NCI-H2081 (cell line): ENCODE measurements at regions not wholly inside any gene's neighbourhood (a gene's known extent, or its start where the extent isn't known, plus 50 kb on each side); places are given as distances from the start of the nearest gene placed in this dataset.
"Not testable (repeated sequence)": the region's sequence is repeated elsewhere in the genome, so short reads cannot be mapped to it uniquely, and the experiment has no call there.

Source experiments
- DNase-seq, 2 experiments: peaks; one replicate each; lab custom pipeline; 2025; lab: John Stamatoyannopoulos, UW

- no peak for DNase-seq
These were observed 84.7 kb downstream of the RBBP6 start for GRCh38 chr16:24624102-24624501.

GRCh38 chr16:24626256-24626655, 86.9 kb downstream of the RBBP6 start:
- no peak for DNase-seq

GRCh38 chr16:24634919-24635318, 94.5 kb upstream of the TNRC6A start:
- no peak for DNase-seq

- DNase-seq: peak in 1 of 2 experiments; percentile 20
These were observed 93.4 kb upstream of the TNRC6A start for GRCh38 chr16:24635900-24636610.

GRCh38 chr16:24639769-24640168, 89.7 kb upstream of the TNRC6A start:
- no peak for DNase-seq

GRCh38 chr16:24643489-24643888, 86.0 kb upstream of the TNRC6A start:
- no peak for DNase-seq

DNA sequence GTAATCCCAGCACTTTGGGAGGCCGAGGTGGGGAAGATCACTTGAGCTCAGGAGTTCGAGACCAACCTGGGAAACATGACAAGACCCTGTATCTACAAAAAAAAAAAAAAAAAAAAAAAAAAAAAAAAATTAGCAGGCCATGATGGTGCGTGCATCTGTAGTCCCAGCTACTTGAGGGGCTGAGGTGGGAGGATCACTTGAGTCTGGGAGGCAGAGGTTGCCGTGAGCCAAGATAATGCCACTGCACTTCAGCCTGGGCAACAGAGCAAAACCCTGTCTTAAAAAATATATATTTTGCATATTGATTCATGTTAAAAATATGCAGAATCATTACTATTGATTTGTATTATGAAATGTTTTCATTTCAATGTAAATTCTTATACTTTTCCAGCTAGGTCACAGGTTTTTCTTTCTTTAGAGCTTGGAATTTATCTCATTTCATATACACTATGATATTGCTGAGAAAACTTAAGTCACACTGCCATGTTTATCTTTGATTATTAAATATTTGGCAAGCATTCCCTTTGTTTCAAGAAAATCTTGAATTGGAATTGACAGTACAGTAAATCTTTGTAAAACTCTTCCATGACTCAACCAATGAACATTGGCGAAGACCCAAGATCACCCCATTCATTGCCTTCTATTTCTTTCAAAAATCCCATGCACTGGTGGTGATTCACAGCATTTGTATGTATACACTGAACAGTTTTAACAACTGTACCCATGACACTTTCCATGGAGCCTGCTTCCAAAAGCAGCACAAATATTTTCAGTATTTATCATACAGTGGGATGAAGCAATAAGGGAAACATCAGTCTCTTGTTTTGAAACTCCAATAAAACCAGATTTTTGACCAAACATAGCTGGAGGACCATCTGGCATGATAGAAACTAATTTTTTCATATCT, 83.5 kb upstream of the TNRC6A start:
- no peak for DNase-seq

- no peak for DNase-seq
These were observed 82.8 kb upstream of the TNRC6A start for GRCh38 chr16:24646646-24646995.

DNA sequence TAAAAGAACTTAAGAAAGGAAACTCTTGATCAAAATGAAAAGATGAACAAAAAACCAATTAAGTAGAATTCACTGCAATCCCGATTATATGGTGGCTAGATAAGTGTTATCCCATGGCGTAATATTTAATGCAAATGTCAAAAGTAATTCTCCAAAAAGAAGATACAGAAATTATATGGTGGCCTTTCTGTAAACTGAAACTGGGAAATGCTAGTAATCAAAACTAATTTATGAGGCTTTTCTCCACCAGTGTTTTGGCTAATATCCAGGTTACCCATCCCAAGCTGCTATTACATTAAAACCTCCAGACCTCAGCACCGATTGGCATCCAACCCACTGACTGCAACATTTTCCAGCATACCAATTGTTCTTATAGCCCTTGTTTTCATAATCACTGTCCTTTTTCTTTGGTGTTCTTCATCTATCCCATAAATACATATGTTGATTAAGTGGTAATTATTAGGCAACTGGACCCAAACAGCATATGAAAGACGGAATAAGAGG, 77.2 kb upstream of the TNRC6A start:
- DNase-seq: no peak

DNA sequence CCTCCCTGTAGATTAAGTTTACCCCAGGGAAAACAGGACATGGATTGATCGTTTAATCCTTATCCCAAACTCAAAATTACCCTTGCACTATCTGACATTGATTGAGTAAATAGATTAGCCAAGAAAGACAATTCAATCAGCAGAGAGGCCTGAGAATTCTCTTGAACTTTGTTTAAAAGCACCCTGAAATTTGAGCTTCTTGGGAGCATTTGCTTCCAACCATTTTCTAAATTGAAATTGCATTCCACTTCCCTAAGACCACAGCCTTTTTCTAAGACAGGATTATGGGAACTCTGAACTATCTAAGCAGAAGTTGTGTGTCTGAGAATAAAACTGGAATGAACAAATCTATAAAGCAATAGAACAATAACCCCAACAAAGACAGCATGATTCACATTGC, 76.6 kb upstream of the TNRC6A start:
- no peak for DNase-seq

- DNase-seq: no peak
These were observed 75.7 kb upstream of the TNRC6A start for GRCh38 chr16:24653725-24654124.

DNA sequence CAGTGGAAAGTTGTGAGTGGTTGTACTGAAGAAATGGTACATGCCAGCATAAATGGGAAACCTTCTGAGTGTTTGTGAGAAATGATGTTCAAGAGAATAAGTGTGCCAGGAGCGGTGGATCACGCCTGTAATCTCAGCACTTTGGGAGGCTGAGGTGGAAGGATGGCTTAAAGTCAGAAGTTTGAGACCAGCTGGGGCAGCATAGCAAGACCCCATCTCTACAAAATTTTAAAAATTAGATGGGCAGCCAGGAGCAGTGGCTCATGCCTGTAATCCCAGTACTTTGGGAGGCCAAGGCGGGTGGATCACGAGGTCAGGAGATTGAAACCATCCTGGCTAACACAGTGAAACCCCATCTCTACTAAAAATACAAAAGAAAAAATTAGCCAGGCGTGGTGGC, 63.5 kb upstream of the TNRC6A start:
- not testable (repeated sequence) for DNase-seq

- DNase-seq: no peak
These were observed 62.1 kb upstream of the TNRC6A start for GRCh38 chr16:24667244-24667764.

DNA sequence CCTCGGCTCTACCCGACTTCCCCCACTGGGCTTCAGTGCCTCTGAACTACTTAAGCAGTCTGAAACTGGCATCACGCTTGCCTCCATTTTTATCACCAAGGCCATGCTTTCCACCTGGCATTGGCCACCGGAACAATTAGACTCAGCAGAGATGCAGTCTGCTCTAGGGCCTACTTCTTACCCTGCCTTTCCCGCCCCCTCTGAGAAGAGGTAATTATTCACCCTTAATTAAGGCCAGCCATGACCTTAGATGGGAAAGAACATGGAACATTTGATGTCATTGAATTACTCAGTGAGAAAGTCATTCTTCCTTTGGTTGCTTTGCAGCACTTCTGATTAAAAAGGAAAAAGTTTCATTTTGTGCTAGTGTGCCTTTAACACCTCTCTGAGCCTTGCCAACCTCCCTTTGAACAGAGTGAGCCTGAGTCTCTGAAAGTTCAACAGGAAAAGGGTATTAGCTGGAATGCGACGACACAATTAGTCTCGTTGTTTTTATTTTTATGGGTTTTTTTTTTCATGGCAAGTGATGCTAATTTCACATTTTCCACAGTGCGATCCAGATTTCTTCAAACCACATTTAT, 60.9 kb upstream of the TNRC6A start:
- no peak for DNase-seq

DNA sequence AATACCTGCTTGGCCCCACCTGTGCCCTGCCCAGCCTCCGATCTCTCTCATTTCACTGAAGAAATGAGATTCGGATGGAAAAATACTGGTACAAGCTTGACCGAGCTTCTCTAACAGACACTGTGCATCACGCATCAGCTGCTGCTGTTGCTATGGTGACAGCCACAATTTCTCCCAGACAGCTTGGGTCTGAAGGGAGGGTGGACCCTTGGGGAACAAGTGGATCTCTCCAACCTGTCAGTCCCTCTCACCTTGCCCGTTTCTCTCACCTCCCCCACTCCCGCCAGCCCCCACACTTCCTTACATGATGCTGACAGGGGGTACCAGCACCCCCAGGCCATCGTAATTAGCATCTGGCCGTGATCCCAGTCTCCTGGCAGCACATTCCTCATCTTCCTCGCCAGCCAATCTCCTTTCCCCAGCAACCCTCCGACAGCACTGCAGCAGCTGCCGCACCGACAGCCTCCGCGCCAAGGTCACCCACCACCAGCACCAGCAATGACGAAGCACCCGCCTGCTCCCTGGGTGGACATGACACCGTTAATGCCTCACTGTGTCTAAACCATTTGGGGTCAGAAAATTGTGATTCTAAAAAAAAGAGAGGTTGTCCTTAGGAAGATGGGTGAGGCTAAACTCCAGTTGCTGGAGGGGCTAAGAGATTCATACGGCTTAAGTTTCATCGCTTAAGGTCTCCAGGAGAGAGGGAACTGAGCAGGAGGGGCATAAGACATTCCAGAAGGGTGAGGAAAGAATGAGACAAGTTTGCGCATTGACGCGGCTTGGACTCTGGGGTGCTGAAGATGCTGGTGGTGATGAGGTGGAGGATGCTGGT, 58.6 kb upstream of the TNRC6A start:
- peak; percentile 63 to 76 for DNase-seq

DNA sequence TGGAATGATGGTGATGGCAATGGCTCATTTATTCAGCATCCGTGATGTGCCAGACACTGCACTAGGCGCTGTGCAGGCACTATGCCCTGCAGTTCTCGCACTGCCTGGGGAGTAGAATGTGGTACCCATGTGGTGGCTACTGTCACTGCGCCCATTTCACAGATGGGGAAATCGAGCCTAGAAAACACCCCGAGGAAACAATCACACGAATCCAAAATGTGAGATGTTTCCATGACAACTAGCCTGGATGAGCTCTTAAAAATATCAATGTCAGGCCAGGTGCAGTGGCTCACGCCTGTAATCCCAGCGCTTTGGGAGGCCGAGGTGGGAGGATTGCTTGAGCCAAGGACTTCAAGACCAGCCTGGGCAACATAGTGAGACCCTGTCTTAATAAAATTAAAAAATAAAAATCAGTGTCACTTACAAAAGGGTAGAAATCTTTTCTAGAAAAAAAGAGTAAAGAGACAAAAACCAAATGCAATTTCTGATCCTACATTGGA, 57.9 kb upstream of the TNRC6A start:
- no peak for DNase-seq

DNA sequence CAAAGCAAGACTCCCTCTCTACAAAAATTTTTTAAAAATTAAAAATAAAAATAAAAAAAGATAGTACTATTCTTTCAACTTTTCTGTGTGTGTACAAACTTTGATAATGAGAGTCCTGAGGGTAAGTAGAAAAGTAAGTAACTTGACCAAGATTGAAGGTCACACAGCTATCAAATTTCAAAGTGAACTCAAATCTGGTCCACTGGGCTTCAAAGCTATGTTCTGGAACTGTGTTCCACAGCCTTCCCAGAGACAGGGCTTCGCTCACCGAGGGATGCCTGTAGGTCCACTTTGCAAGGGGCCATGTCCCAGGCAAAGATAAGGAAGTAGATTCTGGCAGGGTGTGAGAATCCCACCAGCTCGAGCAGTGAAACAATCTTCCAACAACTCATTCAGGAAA, 56.3 kb upstream of the TNRC6A start:
- DNase-seq: no peak

GRCh38 chr16:24674877-24675276, 54.6 kb upstream of the TNRC6A start:
- DNase-seq: no peak

DNA sequence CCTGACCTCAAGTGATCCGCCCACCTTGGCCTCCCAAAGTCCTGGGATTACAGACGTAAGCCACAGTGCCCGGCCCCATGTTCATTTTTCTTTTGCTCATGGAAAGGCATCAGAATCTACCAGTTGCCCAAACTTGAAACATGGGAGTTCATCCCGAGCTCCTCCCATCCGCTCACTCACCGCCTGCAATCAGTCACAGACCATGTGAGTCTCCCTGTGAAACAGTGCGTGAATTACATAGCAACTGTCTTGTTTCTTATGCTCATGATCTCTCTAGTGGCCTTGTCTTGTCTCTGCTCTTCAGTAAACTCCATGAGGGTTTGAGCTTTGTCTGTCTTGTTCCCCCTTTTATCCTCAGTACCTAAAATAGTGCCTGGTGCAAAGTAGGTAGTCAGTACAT, 52.1 kb upstream of the TNRC6A start:
- no peak for DNase-seq
